OCI-LY7 (cell line): ENCODE measurements at regions not wholly inside any gene's neighbourhood (a gene's known extent, or its start where the extent isn't known, plus 50 kb on each side); places are given as distances from the start of the nearest gene placed in this dataset.

Experiments
- BruUV-seq: library from RNA; stranded (reverse); fragments of 400-500 nt; replicated peaks from 2 replicates; lab custom pipeline; 2021; lab: Mats Ljungman, UMichigan
- CTCF ChIA-PET: fragments of 300-600 bp; sonication (Branson Sonifier 250); formaldehyde crosslinking; loops from one replicate; lab custom pipeline; 2022; ENCODE audit warnings: antibody characterized with exemption; ENCODE audit not compliant: unreplicated experiment; lab: Charles Lee
- POLR2A ChIA-PET: fragments of 300-600 bp; sonication (Branson Sonifier 250); formaldehyde crosslinking; loops from one replicate; lab custom pipeline; 2022; ENCODE audit warnings: antibody characterized with exemption; lab: Charles Lee
- DNase-seq: peaks from one replicate; pipeline ENCODE4 v3.0.0-alpha.2; 2015; ENCODE audit warnings: low spot score
- H2AFZ ChIP-seq: fragments of 200-600 bp; sonication (generic), shearing (Covaris generic); 2 replicates; pipeline ENCODE4 v1.6.1; 2014; ENCODE audit warnings: mild to moderate bottlenecking, antibody characterized with exemption, low read length, moderate library complexity
- H3K27ac ChIP-seq: fragments of 200-600 bp; sonication (generic); 2 replicates; pipeline ENCODE4 v1.5.1; 2014; ENCODE audit warnings: mixed run types, low read depth, mild to moderate bottlenecking, moderate library complexity, low read length, inconsistent platforms; ENCODE audit not compliant: poor library complexity, severe bottlenecking
- H3K36me3 ChIP-seq: fragments of 200-600 bp; sonication (generic); 2 replicates; pipeline ENCODE4 v1.6.1; 2014; ENCODE audit warnings: mild to moderate bottlenecking, antibody characterized with exemption, low read length, moderate library complexity, mixed read lengths; ENCODE audit not compliant: insufficient read depth
- H3K4me1 ChIP-seq: fragments of 200-600 bp; sonication (generic); 2 replicates; pipeline ENCODE4 v1.5.1; 2014; ENCODE audit warnings: mild to moderate bottlenecking, low read length; ENCODE audit not compliant: insufficient read depth, poor library complexity, severe bottlenecking
- H3K4me2 ChIP-seq: fragments of 200-600 bp; sonication (generic); 2 replicates; pipeline ENCODE4 v1.6.1; 2014; ENCODE audit warnings: mild to moderate bottlenecking, low read length
- H3K4me3 ChIP-seq: fragments of 200-600 bp; sonication (generic); 2 replicates; pipeline ENCODE4 v1.5.1; 2014; ENCODE audit warnings: mild to moderate bottlenecking, low read depth, low read length; ENCODE audit not compliant: poor library complexity, severe bottlenecking
- H3K79me2 ChIP-seq: fragments of 200-600 bp; sonication (generic); 2 replicates; pipeline ENCODE4 v1.6.1; 2016; ENCODE audit warnings: low read depth, mild to moderate bottlenecking, low read length, moderate library complexity, mixed read lengths; ENCODE audit not compliant: insufficient read depth
- H3K9me2 ChIP-seq: fragments of 200-600 bp; sonication (generic); 2 replicates; pipeline ENCODE4 v1.6.1; 2016; ENCODE audit warnings: mild to moderate bottlenecking, low read length, mixed read lengths; ENCODE audit not compliant: insufficient read depth
- H3K9me3 ChIP-seq: fragments of 200-600 bp; sonication (generic); 2 replicates; pipeline ENCODE4 v1.6.1; 2014; ENCODE audit warnings: mild to moderate bottlenecking, mixed run types, low read length, mixed read lengths
- H4K20me1 ChIP-seq: fragments of 200-600 bp; sonication (generic); 2 replicates; pipeline ENCODE4 v1.6.1; 2014; ENCODE audit warnings: mild to moderate bottlenecking, antibody characterized with exemption, low read length, moderate library complexity, mixed read lengths; ENCODE audit not compliant: insufficient read depth
- EZH2phosphoT487 ChIP-seq: fragments of 200-600 bp; sonication (generic); IDR thresholded peaks from 2 replicates; pipeline ENCODE4 v1.6.1; 2018; ENCODE audit warnings: low read depth, borderline replicate concordance, mild to moderate bottlenecking, mixed run types, antibody characterized with exemption, low read length, moderate library complexity, mixed read lengths
- intact Hi-C: fragments of 100-400 bp; cut with micrococcal nuclease; formaldehyde crosslinking; loops from one replicate; pipeline ENCODE4 v1.10.0; 2022; ENCODE audit not compliant: unreplicated experiment
- TF ChIP-seq, protein P1 (sequence below): fragments of 200-600 bp; sonication (generic); conservative IDR thresholded peaks from 2 replicates; pipeline ENCODE4 v1.5.1; 2014; ENCODE audit warnings: mild to moderate bottlenecking, antibody characterized with exemption, low read length, moderate library complexity, mixed read lengths

- intact Hi-C loops: no loop called here
- TF ChIP-seq, protein P1, sequence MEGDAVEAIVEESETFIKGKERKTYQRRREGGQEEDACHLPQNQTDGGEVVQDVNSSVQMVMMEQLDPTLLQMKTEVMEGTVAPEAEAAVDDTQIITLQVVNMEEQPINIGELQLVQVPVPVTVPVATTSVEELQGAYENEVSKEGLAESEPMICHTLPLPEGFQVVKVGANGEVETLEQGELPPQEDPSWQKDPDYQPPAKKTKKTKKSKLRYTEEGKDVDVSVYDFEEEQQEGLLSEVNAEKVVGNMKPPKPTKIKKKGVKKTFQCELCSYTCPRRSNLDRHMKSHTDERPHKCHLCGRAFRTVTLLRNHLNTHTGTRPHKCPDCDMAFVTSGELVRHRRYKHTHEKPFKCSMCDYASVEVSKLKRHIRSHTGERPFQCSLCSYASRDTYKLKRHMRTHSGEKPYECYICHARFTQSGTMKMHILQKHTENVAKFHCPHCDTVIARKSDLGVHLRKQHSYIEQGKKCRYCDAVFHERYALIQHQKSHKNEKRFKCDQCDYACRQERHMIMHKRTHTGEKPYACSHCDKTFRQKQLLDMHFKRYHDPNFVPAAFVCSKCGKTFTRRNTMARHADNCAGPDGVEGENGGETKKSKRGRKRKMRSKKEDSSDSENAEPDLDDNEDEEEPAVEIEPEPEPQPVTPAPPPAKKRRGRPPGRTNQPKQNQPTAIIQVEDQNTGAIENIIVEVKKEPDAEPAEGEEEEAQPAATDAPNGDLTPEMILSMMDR: no peak
- no peak for TF ChIP-seq EZH2phosphoT487
- no peaks in the 10 kb centered on the region for H3K79me2 ChIP-seq
- H3K4me2 ChIP-seq: no peak overlapping the region
- DNase-seq: no peak
- ChIA-PET POLR2A (no interaction called here), CTCF (no interaction called here)
- BruUV-seq: no TSS peak
- no peak overlapping the region for H3K27ac ChIP-seq
- no peaks in the 10 kb centered on the region for H3K36me3 ChIP-seq
- no peaks in the 10 kb centered on the region for H4K20me1 ChIP-seq
- no peaks in the 10 kb centered on the region for H3K9me2 ChIP-seq
- no peak overlapping the region for H3K4me3 ChIP-seq
- no peaks in the 10 kb centered on the region for H3K4me1 ChIP-seq
- no peaks in the 10 kb centered on the region for H3K9me3 ChIP-seq
- no peak overlapping the region for H2AFZ ChIP-seq
These were observed 132.7 kb downstream of the PJA1 start for GRCh38 chrX:69032601-69033000.

DNA sequence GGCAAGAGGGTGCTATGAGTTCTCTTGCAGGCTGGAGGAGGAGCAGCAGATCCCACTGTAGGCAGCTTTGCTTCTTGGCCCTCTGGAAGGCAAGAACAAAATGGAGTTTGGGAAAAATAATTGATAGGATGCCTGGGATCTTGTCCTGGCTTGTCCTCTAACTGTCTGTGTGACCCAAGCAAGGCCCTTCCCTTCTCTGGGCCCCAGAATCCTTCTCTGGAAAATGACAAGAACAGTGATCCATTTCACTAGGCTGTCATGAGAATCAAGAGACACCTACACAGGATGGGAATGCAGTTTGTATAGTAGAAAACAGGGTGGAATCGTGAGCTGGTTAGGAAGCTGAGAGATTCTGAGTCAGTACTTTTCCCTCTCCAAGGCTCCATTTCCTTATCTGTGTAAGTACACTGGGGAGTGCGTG, 133.3 kb downstream of the PJA1 start:
- CTCF ChIA-PET: no interaction called here
- no peak for DNase-seq
- no peaks in the 10 kb centered on the region for H3K36me3 ChIP-seq
- no peak overlapping the region for H3K4me2 ChIP-seq
- H3K4me3 ChIP-seq: no peak overlapping the region
- no peaks in the 10 kb centered on the region for H3K4me1 ChIP-seq
- intact Hi-C loops: no loop called here
- no peaks in the 10 kb centered on the region for H4K20me1 ChIP-seq
- no peak overlapping the region for H3K27ac ChIP-seq
- no peaks in the 10 kb centered on the region for H3K79me2 ChIP-seq
- H3K9me2 ChIP-seq: no peaks in the 10 kb centered on the region
- POLR2A ChIA-PET: no interaction called here
- H2AFZ ChIP-seq: no peak overlapping the region
- TF ChIP-seq, protein P1: no peak
- no peak for TF ChIP-seq EZH2phosphoT487
- H3K9me3 ChIP-seq: no peaks in the 10 kb centered on the region
- no TSS peak for BruUV-seq

DNA sequence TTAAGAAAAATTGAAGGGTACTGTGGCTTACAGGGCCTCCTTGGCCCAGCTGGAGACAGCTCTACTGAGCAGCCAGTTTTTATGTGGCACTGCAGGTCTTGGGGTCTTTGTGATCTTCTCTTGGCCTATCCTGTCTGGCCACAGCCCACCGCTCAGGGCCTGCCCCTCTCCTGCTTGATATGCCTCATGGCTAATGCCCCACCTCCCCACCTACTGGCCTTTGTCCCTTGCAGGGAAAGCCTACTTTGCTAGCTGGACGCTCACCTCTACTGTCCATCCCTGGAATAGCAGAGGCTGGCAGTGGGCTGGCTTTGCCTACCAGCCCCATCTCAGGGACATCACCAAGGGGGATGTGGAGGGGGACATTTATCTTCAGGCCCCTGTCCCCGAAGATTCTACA, 134.1 kb downstream of the PJA1 start:
- H4K20me1 ChIP-seq: no peaks in the 10 kb centered on the region
- no peak for TF ChIP-seq EZH2phosphoT487
- TF ChIP-seq, protein P1: no peak
- no peak for DNase-seq
- H3K79me2 ChIP-seq: no peaks in the 10 kb centered on the region
- H3K36me3 ChIP-seq: no peaks in the 10 kb centered on the region
- H3K4me2 ChIP-seq: no peak overlapping the region
- H2AFZ ChIP-seq: no peak overlapping the region
- ChIA-PET POLR2A (no interaction called here), CTCF (no interaction called here)
- intact Hi-C loops: no loop called here
- BruUV-seq: no TSS peak
- H3K9me3 ChIP-seq: no peaks in the 10 kb centered on the region
- H3K27ac ChIP-seq: no peak overlapping the region
- no peaks in the 10 kb centered on the region for H3K9me2 ChIP-seq
- H3K4me1 ChIP-seq: no peaks in the 10 kb centered on the region
- H3K4me3 ChIP-seq: no peak overlapping the region
